HEK293T (cell line): ENCODE measurements at regions not wholly inside any gene's neighbourhood (a gene's known extent, or its start where the extent isn't known, plus 50 kb on each side); places are given as distances from the start of the nearest gene placed in this dataset.

Experiments used
- ARNT ChIP-seq: fragments of 450-650 bp; IDR thresholded peaks from 2 replicates; pipeline ENCODE4 v1.6.1; 2017; ENCODE audit warnings: mild to moderate bottlenecking
- CTBP1 ChIP-seq: fragments of 450-650 bp; IDR thresholded peaks from 2 replicates; pipeline ENCODE4 v1.6.1; 2016; ENCODE audit warnings: borderline replicate concordance
- ELF4 ChIP-seq: fragments of 450-650 bp; IDR thresholded peaks from 2 replicates; pipeline ENCODE4 v1.6.1; 2017; ENCODE audit warnings: antibody characterized with exemption
- FOXA1 ChIP-seq: fragments of 450-650 bp; IDR thresholded peaks from 2 replicates; pipeline ENCODE4 v1.6.1; 2016; ENCODE audit warnings: mild to moderate bottlenecking
- FOXK2 ChIP-seq: fragments of 450-650 bp; IDR thresholded peaks from 2 replicates; pipeline ENCODE4 v1.6.1; 2016; ENCODE audit warnings: mild to moderate bottlenecking
- FOXM1 ChIP-seq: fragments of 450-650 bp; IDR thresholded peaks from 2 replicates; pipeline ENCODE4 v1.6.1; 2017; ENCODE audit warnings: mild to moderate bottlenecking, borderline replicate concordance
- NFRKB ChIP-seq: fragments of 450-650 bp; IDR thresholded peaks from 2 replicates; pipeline ENCODE4 v1.6.1; 2016; ENCODE audit warnings: mild to moderate bottlenecking, moderate library complexity
- SP1 ChIP-seq: fragments of 450-650 bp; IDR thresholded peaks from 2 replicates; pipeline ENCODE4 v1.6.1; 2017
- SUZ12 ChIP-seq: fragments of 450-650 bp; IDR thresholded peaks from 2 replicates; pipeline ENCODE4 v1.6.1; 2016; ENCODE audit warnings: mild to moderate bottlenecking
- TARDBP ChIP-seq: fragments of 450-650 bp; IDR thresholded peaks from 2 replicates; pipeline ENCODE4 v1.6.1; 2016

- no peak for TF ChIP-seq SP1
- TF ChIP-seq FOXA1: no peak
- TF ChIP-seq CTBP1: no peak
- TF ChIP-seq NFRKB: no peak
- no peak for TF ChIP-seq FOXM1
- no peak for TF ChIP-seq TARDBP
- TF ChIP-seq SUZ12: no peak
- no peak for TF ChIP-seq FOXK2
- TF ChIP-seq ELF4: no peak
- no peak for TF ChIP-seq ARNT
These were observed 374.0 kb upstream of the ASIC2 start for GRCh38 chr17:33667052-33667509.
